ENCODE measurements at regions not wholly inside any gene's neighbourhood (a gene's known extent, or its start where the extent isn't known, plus 50 kb on each side); places are given as distances from the start of the nearest gene placed in this dataset.

DNA sequence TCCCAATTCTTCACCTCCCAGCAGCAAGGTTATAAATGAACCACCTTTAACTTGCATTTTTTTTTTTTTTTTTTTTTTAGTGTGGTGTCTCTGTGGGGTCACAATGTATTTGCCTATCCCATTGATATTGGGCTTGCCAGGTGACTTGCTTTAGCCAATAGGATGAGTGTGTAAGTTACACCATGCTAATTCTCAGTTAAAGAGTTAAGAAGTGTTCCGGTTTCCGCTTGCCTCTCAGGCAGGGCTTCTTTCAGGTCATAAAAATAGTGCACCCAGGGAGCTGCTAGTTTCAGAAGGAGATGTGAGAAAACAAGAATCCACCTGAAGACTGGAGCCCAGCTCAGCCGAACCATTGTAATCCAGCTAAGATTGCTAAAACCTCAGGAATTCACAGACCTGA is 84.2 kb upstream of the PTPRD start:
- no peaks in the 10 kb centered on the region for H3K36me3 Mint-ChIP-seq (ENCODE audit: unreplicated experiment)
- H3K27me3 Mint-ChIP-seq (ENCODE audit: unreplicated experiment), result no peaks in the 10 kb centered on the region
- no peak for DNase-seq (ENCODE audit: extremely low spot score, unreplicated experiment)
- H3K9me3 Mint-ChIP-seq (ENCODE audit: unreplicated experiment), result peaks cover 5% of the 10 kb centered on the region
- H3K4me3 Mint-ChIP-seq (ENCODE audit: unreplicated experiment), result no peak overlapping the region
- TF ChIP-seq, protein P1, sequence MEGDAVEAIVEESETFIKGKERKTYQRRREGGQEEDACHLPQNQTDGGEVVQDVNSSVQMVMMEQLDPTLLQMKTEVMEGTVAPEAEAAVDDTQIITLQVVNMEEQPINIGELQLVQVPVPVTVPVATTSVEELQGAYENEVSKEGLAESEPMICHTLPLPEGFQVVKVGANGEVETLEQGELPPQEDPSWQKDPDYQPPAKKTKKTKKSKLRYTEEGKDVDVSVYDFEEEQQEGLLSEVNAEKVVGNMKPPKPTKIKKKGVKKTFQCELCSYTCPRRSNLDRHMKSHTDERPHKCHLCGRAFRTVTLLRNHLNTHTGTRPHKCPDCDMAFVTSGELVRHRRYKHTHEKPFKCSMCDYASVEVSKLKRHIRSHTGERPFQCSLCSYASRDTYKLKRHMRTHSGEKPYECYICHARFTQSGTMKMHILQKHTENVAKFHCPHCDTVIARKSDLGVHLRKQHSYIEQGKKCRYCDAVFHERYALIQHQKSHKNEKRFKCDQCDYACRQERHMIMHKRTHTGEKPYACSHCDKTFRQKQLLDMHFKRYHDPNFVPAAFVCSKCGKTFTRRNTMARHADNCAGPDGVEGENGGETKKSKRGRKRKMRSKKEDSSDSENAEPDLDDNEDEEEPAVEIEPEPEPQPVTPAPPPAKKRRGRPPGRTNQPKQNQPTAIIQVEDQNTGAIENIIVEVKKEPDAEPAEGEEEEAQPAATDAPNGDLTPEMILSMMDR (IDR thresholded peaks at IDR 0.05), result no peak
- H3K27ac Mint-ChIP-seq (ENCODE audit: unreplicated experiment), result no peak overlapping the region
- no peaks in the 10 kb centered on the region for H3K4me1 Mint-ChIP-seq (ENCODE audit: unreplicated experiment)

- DNase-seq (ENCODE audit: extremely low spot score, unreplicated experiment), result no peak
- H3K4me1 Mint-ChIP-seq (ENCODE audit: unreplicated experiment), result peaks cover 3% of the 10 kb centered on the region
- no peaks in the 10 kb centered on the region for H3K9me3 Mint-ChIP-seq (ENCODE audit: unreplicated experiment)
- no peaks in the 10 kb centered on the region for H3K27me3 Mint-ChIP-seq (ENCODE audit: unreplicated experiment)
- no peak overlapping the region for H3K27ac Mint-ChIP-seq (ENCODE audit: unreplicated experiment)
- TF ChIP-seq, protein P1 (IDR thresholded peaks at IDR 0.05), result no peak
- no peaks in the 10 kb centered on the region for H3K36me3 Mint-ChIP-seq (ENCODE audit: unreplicated experiment)
- H3K4me3 Mint-ChIP-seq (ENCODE audit: unreplicated experiment), result no peak overlapping the region
Measured at GRCh38 chr9:10700291-10700690, 87.5 kb upstream of the PTPRD start.

GRCh38 chr9:10700915-10701314 is 88.1 kb upstream of the PTPRD start:
- no peak overlapping the region for H3K27ac Mint-ChIP-seq (ENCODE audit: unreplicated experiment)
- no peaks in the 10 kb centered on the region for H3K9me3 Mint-ChIP-seq (ENCODE audit: unreplicated experiment)
- no peak overlapping the region for H3K4me3 Mint-ChIP-seq (ENCODE audit: unreplicated experiment)
- H3K27me3 Mint-ChIP-seq (ENCODE audit: unreplicated experiment), result no peaks in the 10 kb centered on the region
- no peak for DNase-seq (ENCODE audit: extremely low spot score, unreplicated experiment)
- peaks cover 3% of the 10 kb centered on the region for H3K4me1 Mint-ChIP-seq (ENCODE audit: unreplicated experiment)
- TF ChIP-seq, protein P1 (IDR thresholded peaks at IDR 0.05), result no peak
- H3K36me3 Mint-ChIP-seq (ENCODE audit: unreplicated experiment), result no peaks in the 10 kb centered on the region

GRCh38 chr9:10701906-10702305 is 89.1 kb upstream of the PTPRD start:
- H3K4me1 Mint-ChIP-seq (ENCODE audit: unreplicated experiment), result peaks cover 3% of the 10 kb centered on the region
- H3K4me3 Mint-ChIP-seq (ENCODE audit: unreplicated experiment), result no peak overlapping the region
- no peaks in the 10 kb centered on the region for H3K9me3 Mint-ChIP-seq (ENCODE audit: unreplicated experiment)
- no peaks in the 10 kb centered on the region for H3K27me3 Mint-ChIP-seq (ENCODE audit: unreplicated experiment)
- no peak overlapping the region for H3K27ac Mint-ChIP-seq (ENCODE audit: unreplicated experiment)
- no peaks in the 10 kb centered on the region for H3K36me3 Mint-ChIP-seq (ENCODE audit: unreplicated experiment)
- no peak for DNase-seq (ENCODE audit: extremely low spot score, unreplicated experiment)
- TF ChIP-seq, protein P1 (IDR thresholded peaks at IDR 0.05), result no peak

- H3K4me1 Mint-ChIP-seq (ENCODE audit: unreplicated experiment), result peaks cover 3% of the 10 kb centered on the region
- TF ChIP-seq, protein P1 (IDR thresholded peaks at IDR 0.05), result no peak
- no peaks in the 10 kb centered on the region for H3K36me3 Mint-ChIP-seq (ENCODE audit: unreplicated experiment)
- H3K27me3 Mint-ChIP-seq (ENCODE audit: unreplicated experiment), result no peaks in the 10 kb centered on the region
- H3K27ac Mint-ChIP-seq (ENCODE audit: unreplicated experiment), result no peak overlapping the region
- DNase-seq (ENCODE audit: extremely low spot score, unreplicated experiment), result no peak
- no peak overlapping the region for H3K4me3 Mint-ChIP-seq (ENCODE audit: unreplicated experiment)
- no peaks in the 10 kb centered on the region for H3K9me3 Mint-ChIP-seq (ENCODE audit: unreplicated experiment)
Measured at GRCh38 chr9:10703139-10703538, 90.3 kb upstream of the PTPRD start.

Data from osteocyte (in vitro differentiated cells).